Right lobe of liver (tissue), 4 donors: ENCODE measurements at regions not wholly inside any gene's neighbourhood (a gene's known extent, or its start where the extent isn't known, plus 50 kb on each side); places are given as distances from the start of the nearest gene placed in this dataset.

Experiments used
- CTCF ChIP-seq, 4 donors: fragments of 200-600 bp in 3 of 4; fragments of 450-650 bp in 1 of 4; IDR thresholded peaks; one replicate each; pipeline versions ENCODE4 v1.5.1 to v1.8.0; 2016 to 2022; ENCODE audit warnings: antibody characterized with exemption in 4 of 4, mild to moderate bottlenecking in 2 of 4
- POLR2A ChIP-seq: fragments of 450-650 bp; IDR thresholded peaks from one replicate; pipeline ENCODE4 v1.6.1; 2017; ENCODE audit warnings: antibody characterized with exemption, mild to moderate bottlenecking
- donor health status: DM: no; HTN: no; CAD: no.
- donor health status: DM: no; HTN: no; CAD: no.
- donor health status: DM: no; HTN: yes; CAD: no.

DNA sequence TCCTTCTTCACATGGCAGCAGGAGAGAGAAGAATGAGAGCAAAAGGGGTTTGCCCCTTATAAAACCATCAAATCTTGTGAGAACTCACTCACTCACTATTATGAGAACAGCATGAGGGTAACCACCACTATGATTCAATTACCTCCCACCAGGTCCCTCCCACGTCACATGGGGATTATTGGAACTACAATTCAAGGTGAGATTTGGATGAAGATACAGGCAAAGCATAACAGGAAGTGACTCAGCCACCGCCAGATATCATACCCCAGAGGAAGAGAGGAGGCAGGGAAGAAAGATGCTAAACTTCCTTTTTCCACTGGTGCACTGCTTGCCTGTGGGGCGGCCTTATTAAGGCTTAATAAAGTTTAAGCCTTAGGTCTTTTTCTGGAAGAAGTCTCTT is 766.1 kb downstream of the KCTD8 start:
- TF ChIP-seq CTCF (IDR thresholded peaks at IDR 0.05) (no peak), POLR2A (no peak)
